Epithelial cell of proximal tubule (primary cell): ENCODE measurements at regions not wholly inside any gene's neighbourhood (a gene's known extent, or its start where the extent isn't known, plus 50 kb on each side); places are given as distances from the start of the nearest gene placed in this dataset.

ENCODE experiments used
- DNase-seq: peaks from one replicate; pipeline ENCODE4 v3.0.0-alpha.2; 2011; ENCODE audit warnings: low read depth
- H3K4me3 ChIP-seq: 2 replicates; pipeline ENCODE4 v1.5.1; 2011; ENCODE audit warnings: low read depth, mild to moderate bottlenecking, low read length
- CTCF ChIP-seq: conservative IDR thresholded peaks from 2 replicates; pipeline ENCODE4 v1.5.1; 2012; ENCODE audit warnings: low read depth, mild to moderate bottlenecking, low read length

GRCh38 chr12:46433829-46434228, 61.3 kb upstream of the SLC38A2 start:
- no peak overlapping the region for H3K4me3 ChIP-seq
- DNase-seq, result no peak
- TF ChIP-seq CTCF, result no peak

GRCh38 chr12:46432325-46432724, 59.8 kb upstream of the SLC38A2 start:
- DNase-seq, result no peak
- no peak overlapping the region for H3K4me3 ChIP-seq
- TF ChIP-seq CTCF, result no peak

GRCh38 chr12:46430340-46430948, 57.9 kb upstream of the SLC38A2 start:
- H3K4me3 ChIP-seq, result no peak overlapping the region
- peak; percentile 91 for DNase-seq
- TF ChIP-seq CTCF, result no peak
